GM23248 (cell line): ENCODE measurements at regions not wholly inside any gene's neighbourhood (a gene's known extent, or its start where the extent isn't known, plus 50 kb on each side); places are given as distances from the start of the nearest gene placed in this dataset.

Experiments
- EZH2 ChIP-seq: fragments of 200-600 bp; sonication (generic); IDR thresholded peaks from 2 replicates; pipeline ENCODE4 v1.6.1; 2018; ENCODE audit warnings: antibody characterized with exemption, mild to moderate bottlenecking; ENCODE audit not compliant: insufficient read depth, poor library complexity, severe bottlenecking
- EZH2phosphoT487 ChIP-seq: fragments of 200-600 bp; sonication (generic); IDR thresholded peaks from 2 replicates; pipeline ENCODE4 v1.6.1; 2018; ENCODE audit warnings: antibody characterized with exemption, moderate library complexity, mild to moderate bottlenecking, low read depth; ENCODE audit not compliant: insufficient read depth

- no peak for TF ChIP-seq EZH2
- no peak for TF ChIP-seq EZH2phosphoT487
These were observed 128.8 kb upstream of the GGTLC1 start for GRCh38 chr20:24117383-24117782.
